MM.1S (cell line): ENCODE measurements at regions not wholly inside any gene's neighbourhood (a gene's known extent, or its start where the extent isn't known, plus 50 kb on each side); places are given as distances from the start of the nearest gene placed in this dataset.

Experiments used
- DNase-seq: peaks from one replicate; pipeline ENCODE4 v3.0.0-alpha.2; 2015
- H2AFZ ChIP-seq: fragments of 300-600 bp; sonication (generic); 2 replicates; pipeline ENCODE4 v1.6.0; 2016; ENCODE audit warnings: antibody characterized with exemption, low read length
- H3F3A ChIP-seq: fragments of 300-600 bp; sonication (generic); 2 replicates; pipeline ENCODE4 v1.6.1; 2016; ENCODE audit warnings: mild to moderate bottlenecking, antibody characterized with exemption, low read length, moderate library complexity, mixed read lengths; ENCODE audit not compliant: insufficient read depth
- H3K27ac ChIP-seq: fragments of 300-600 bp; sonication (generic); 2 replicates; pipeline ENCODE4 v1.5.1; 2016; ENCODE audit warnings: mild to moderate bottlenecking, low read length
- H3K27me3 ChIP-seq: fragments of 300-600 bp; sonication (generic); replicated peaks from 2 replicates; pipeline ENCODE4 v1.6.0; 2016; ENCODE audit warnings: low read length; ENCODE audit not compliant: insufficient read depth
- H3K36me3 ChIP-seq: fragments of 300-600 bp; sonication (generic); replicated peaks from 2 replicates; pipeline ENCODE4 v1.6.1; 2016; ENCODE audit warnings: mild to moderate bottlenecking, low read length, mixed read lengths; ENCODE audit not compliant: insufficient read depth
- H3K4me1 ChIP-seq: fragments of 300-600 bp; sonication (generic); 2 replicates; pipeline ENCODE4 v1.6.1; 2016; ENCODE audit warnings: low read length, mixed read lengths
- H3K4me2 ChIP-seq: fragments of 300-600 bp; sonication (generic); 2 replicates; pipeline ENCODE4 v1.6.0; 2016; ENCODE audit warnings: low read depth, low read length
- H3K4me3 ChIP-seq: fragments of 300-600 bp; sonication (generic); 2 replicates; pipeline ENCODE4 v1.5.1; 2016; ENCODE audit warnings: low read length, mixed read lengths
- H3K79me2 ChIP-seq: fragments of 300-600 bp; sonication (generic); 2 replicates; pipeline ENCODE4 v1.6.1; 2016; ENCODE audit warnings: mixed run types, low read length, mixed read lengths
- H3K9ac ChIP-seq: fragments of 300-600 bp; sonication (generic); 2 replicates; pipeline ENCODE4 v1.6.1; 2016; ENCODE audit warnings: low read length, mixed read lengths
- H3K9me2 ChIP-seq: fragments of 300-600 bp; sonication (generic); replicated peaks from 2 replicates; pipeline ENCODE4 v1.6.1; 2016; ENCODE audit warnings: mild to moderate bottlenecking, low read length, mixed read lengths; ENCODE audit not compliant: insufficient read depth
- H3K9me3 ChIP-seq: fragments of 300-600 bp; sonication (generic); replicated peaks from 2 replicates; pipeline ENCODE4 v1.6.1; 2016; ENCODE audit warnings: mild to moderate bottlenecking, low read length, mixed read lengths; ENCODE audit not compliant: insufficient read depth
- H4K20me1 ChIP-seq: fragments of 300-600 bp; sonication (generic); 2 replicates; pipeline ENCODE4 v1.6.1; 2016; ENCODE audit warnings: mild to moderate bottlenecking, low read length, moderate library complexity, mixed read lengths; ENCODE audit not compliant: insufficient read depth
- CTCF ChIP-seq: fragments of 300-600 bp; sonication (generic); IDR thresholded peaks from 2 replicates; pipeline ENCODE4 v1.5.1; 2016; ENCODE audit warnings: antibody characterized with exemption, low read length, mixed read lengths
- EZH2 ChIP-seq: fragments of 300-600 bp; sonication (generic); optimal IDR thresholded peaks from 2 replicates; pipeline ENCODE3; 2017; ENCODE audit warnings: low read depth, mild to moderate bottlenecking, antibody characterized with exemption, low read length, mixed read lengths
- EZH2phosphoT487 ChIP-seq: fragments of 300-600 bp; sonication (generic); IDR thresholded peaks from 2 replicates; pipeline ENCODE4 v1.6.1; 2018; ENCODE audit warnings: antibody characterized with exemption, low read length

DNA sequence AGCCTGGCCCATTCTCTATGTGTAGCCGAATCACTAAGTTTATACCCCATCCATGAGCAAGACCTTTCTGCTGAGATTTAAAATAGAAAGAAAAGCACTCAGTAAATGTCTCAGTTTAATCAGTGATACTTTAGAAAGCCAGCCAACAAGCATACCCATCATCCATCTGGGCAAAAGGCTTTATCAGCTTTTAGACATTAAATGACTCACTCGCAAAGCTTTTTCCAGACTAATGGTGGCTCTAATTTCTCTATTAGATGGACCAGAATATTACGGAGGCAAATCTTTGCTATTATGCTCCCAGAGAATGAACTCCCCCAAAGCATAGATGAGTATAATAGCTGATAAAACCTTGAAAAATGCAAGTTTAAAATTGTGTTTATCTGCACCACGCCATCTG is 727.8 kb downstream of the GBE1 start:
- no peaks in the 10 kb centered on the region for H3K9me2 ChIP-seq
- H3K27me3 ChIP-seq: no peaks in the 10 kb centered on the region
- no peak overlapping the region for H3K27ac ChIP-seq
- no peaks in the 10 kb centered on the region for H3K9me3 ChIP-seq
- H3F3A ChIP-seq: no peaks in the 10 kb centered on the region
- H3K79me2 ChIP-seq: no peaks in the 10 kb centered on the region
- H3K4me1 ChIP-seq: 0 out of 2 replicates have a peak, but pooled peaks cover 2% of the 10 kb centered on the region
- no peak for DNase-seq
- H4K20me1 ChIP-seq: no peaks in the 10 kb centered on the region
- TF ChIP-seq CTCF (no peak), EZH2phosphoT487 (no peak), EZH2 (no peak)
- 0 out of 2 replicates have a peak overlapping the region, but pooled peaks have one; percentile 32 for H2AFZ ChIP-seq
- no peak overlapping the region for H3K9ac ChIP-seq
- H3K4me3 ChIP-seq: no peak overlapping the region
- no peaks in the 10 kb centered on the region for H3K36me3 ChIP-seq
- H3K4me2 ChIP-seq: peak overlapping the region; percentile 36; the same call in 1 of the 2 replicates

GRCh38 chr3:81033185-81033584 is 728.3 kb downstream of the GBE1 start:
- TF ChIP-seq EZH2phosphoT487: no peak
- H3K4me1 ChIP-seq: 0 out of 2 replicates have a peak, but pooled peaks cover 2% of the 10 kb centered on the region

DNA sequence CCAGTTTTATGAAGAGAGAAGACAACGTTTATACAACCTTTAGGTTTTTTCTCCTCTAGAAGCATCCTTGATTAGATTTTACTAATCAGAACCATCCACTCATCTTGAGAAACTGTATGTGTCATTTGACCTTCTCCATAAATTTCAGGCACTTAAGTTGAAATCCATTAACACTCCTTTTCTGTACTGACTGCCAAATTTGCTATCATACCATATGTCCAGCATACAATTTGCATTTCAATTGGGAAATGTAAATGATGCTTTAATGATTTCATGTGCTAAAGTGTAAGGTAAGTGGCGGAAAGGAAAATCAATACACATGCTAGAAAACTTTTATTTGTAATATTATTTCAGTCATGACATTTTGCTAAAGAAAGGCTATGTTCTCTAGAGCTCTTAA is 731.6 kb downstream of the GBE1 start:
- DNase-seq: no peak
- H3K9me2 ChIP-seq: no peaks in the 10 kb centered on the region
- H3K9me3 ChIP-seq: no peaks in the 10 kb centered on the region
- no peak overlapping the region for H3K27ac ChIP-seq
- no peak overlapping the region for H3K4me3 ChIP-seq
- H4K20me1 ChIP-seq: no peaks in the 10 kb centered on the region
- no peak overlapping the region for H2AFZ ChIP-seq
- no peak overlapping the region for H3K9ac ChIP-seq
- 0 out of 2 replicates have a peak, but pooled peaks cover 2% of the 10 kb centered on the region for H3K4me1 ChIP-seq
- H3K27me3 ChIP-seq: no peaks in the 10 kb centered on the region
- no peak for TF ChIP-seq EZH2phosphoT487
- TF ChIP-seq EZH2: no peak
- TF ChIP-seq CTCF: no peak
- H3F3A ChIP-seq: no peaks in the 10 kb centered on the region
- no peaks in the 10 kb centered on the region for H3K79me2 ChIP-seq
- H3K36me3 ChIP-seq: no peaks in the 10 kb centered on the region
- no peak overlapping the region for H3K4me2 ChIP-seq

More at GRCh38 chr3:81033185-81033584, 728.3 kb downstream of the GBE1 start:
- no peaks in the 10 kb centered on the region for H3F3A ChIP-seq
- H3K27me3 ChIP-seq: no peaks in the 10 kb centered on the region
- H3K36me3 ChIP-seq: no peaks in the 10 kb centered on the region
- H3K4me3 ChIP-seq: no peak overlapping the region
- no peak overlapping the region for H3K27ac ChIP-seq
- no peaks in the 10 kb centered on the region for H3K79me2 ChIP-seq
- H3K9me2 ChIP-seq: no peaks in the 10 kb centered on the region
- H2AFZ ChIP-seq: no peak overlapping the region
- no peak for DNase-seq
- H4K20me1 ChIP-seq: no peaks in the 10 kb centered on the region
- no peak overlapping the region for H3K9ac ChIP-seq
- H3K9me3 ChIP-seq: no peaks in the 10 kb centered on the region
- H3K4me2 ChIP-seq: no peak overlapping the region

DNA sequence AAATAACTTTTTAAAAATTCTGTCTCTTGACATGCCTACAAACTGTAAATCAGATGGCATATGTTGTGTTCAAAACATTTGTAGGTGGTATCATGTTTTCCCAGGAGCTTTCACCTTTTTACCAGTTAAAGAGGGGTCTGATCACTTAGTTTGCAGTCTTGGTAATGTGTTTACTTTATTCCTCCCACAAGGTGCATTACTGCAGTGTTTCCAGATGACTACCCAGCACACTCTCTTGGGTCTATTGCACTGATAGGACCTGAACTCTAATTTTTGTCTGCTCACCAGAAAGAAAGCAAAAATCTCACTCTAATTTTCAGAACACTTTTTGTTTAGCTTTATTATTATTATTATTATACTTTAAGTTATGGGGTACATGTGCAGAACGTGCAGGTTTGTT is 734.1 kb downstream of the GBE1 start:
- no peaks in the 10 kb centered on the region for H3F3A ChIP-seq
- H3K36me3 ChIP-seq: no peaks in the 10 kb centered on the region
- H3K27me3 ChIP-seq: no peaks in the 10 kb centered on the region
- no peak overlapping the region for H3K4me2 ChIP-seq
- no peak overlapping the region for H3K9ac ChIP-seq
- H3K4me3 ChIP-seq: no peak overlapping the region
- DNase-seq: no peak
- no peak overlapping the region for H2AFZ ChIP-seq
- H3K79me2 ChIP-seq: no peaks in the 10 kb centered on the region
- no peaks in the 10 kb centered on the region for H4K20me1 ChIP-seq
- H3K4me1 ChIP-seq: no peaks in the 10 kb centered on the region
- TF ChIP-seq EZH2phosphoT487: no peak
- TF ChIP-seq CTCF: no peak
- no peak for TF ChIP-seq EZH2
- H3K27ac ChIP-seq: no peak overlapping the region
- no peaks in the 10 kb centered on the region for H3K9me3 ChIP-seq
- H3K9me2 ChIP-seq: no peaks in the 10 kb centered on the region
